Prostate gland (tissue), 2 donors: ENCODE measurements at regions not wholly inside any gene's neighbourhood (a gene's known extent, or its start where the extent isn't known, plus 50 kb on each side); places are given as distances from the start of the nearest gene placed in this dataset.

ENCODE experiments used
- DNase-seq: peaks from one replicate; pipeline ENCODE4 v3.0.0-alpha.2; 2019; ENCODE audit warnings: low spot score
- H3K27ac ChIP-seq, 2 donors: fragments of 200-600 bp; sonication (generic); 2 replicates each; pipeline ENCODE4 v1.5.1; 2017 to 2019
- H3K27me3 ChIP-seq: fragments of 200-600 bp; sonication (generic); replicated peaks from 2 replicates; pipeline ENCODE4 v1.5.1; 2019; ENCODE audit not compliant: insufficient read depth
- H3K36me3 ChIP-seq, 2 donors: fragments of 200-600 bp; sonication (generic); 1 replicate in 1 of 2; 2 replicates in 1 of 2; pipeline versions ENCODE4 v1.5.1 to v1.8.1; 2017 to 2019
- H3K4me1 ChIP-seq: fragments of 200-600 bp; sonication (generic); replicated peaks from 2 replicates; pipeline ENCODE4 v1.5.1; 2019
- H3K4me3 ChIP-seq, 2 donors: fragments of 200-600 bp; sonication (generic); 2 replicates each; pipeline ENCODE4 v1.5.1; 2017 to 2019
- H3K9me3 ChIP-seq: fragments of 200-600 bp; sonication (generic); 2 replicates; pipeline ENCODE4 v1.5.1; 2017
- CTCF ChIP-seq, 4 experiments: fragments of 200-600 bp in 2 of 4; fragments of 450-650 bp in 2 of 4; sonication (generic) in 2 of 4; IDR thresholded peaks; 1 replicate in 3 of 4; 2 replicates in 1 of 4; pipeline ENCODE4 v1.5.1; 2016 to 2019; ENCODE audit warnings: antibody characterized with exemption in 4 of 4, mild to moderate bottlenecking in 2 of 4, moderate library complexity in 2 of 4
- POLR2A ChIP-seq: fragments of 450-650 bp; IDR thresholded peaks from one replicate; pipeline ENCODE4 v1.6.1; 2016; ENCODE audit warnings: antibody characterized with exemption, mild to moderate bottlenecking
- POLR2AphosphoS5 ChIP-seq: sonication (generic); formaldehyde crosslinking; IDR thresholded peaks from one replicate; pipeline ENCODE4 v1.6.1; 2017; ENCODE audit warnings: antibody characterized with exemption
- WGBS: methylation state at CpG from one replicate; pipeline ENCODE4 v1.1.5; 2018; 5-methylcytosine and 5-hydroxymethylcytosine counted together
- intact Hi-C: fragments of 100-400 bp; cut with DNase I; formaldehyde crosslinking; loops from one replicate; pipeline ENCODE4 v1.14.2; 2022

- Histone ChIP-seq H3K27ac (no peak overlapping the region), H3K4me1 (no peaks in the 10 kb centered on the region), H3K9me3 (no peaks in the 10 kb centered on the region), H3K27me3 (no peaks in the 10 kb centered on the region), H3K36me3 (no peaks in the 10 kb centered on the region), H3K4me3 (no peak overlapping the region)
- 94% methylated on average over 2 of the region's 2 CpGs for WGBS
- intact Hi-C loops, result no loop called here
- DNase-seq, result no peak
- TF ChIP-seq POLR2AphosphoS5 (no peak), POLR2A (no peak), CTCF (IDR thresholded peaks at IDR 0.05) (no peak)
Observed at GRCh38 chrX:39805022-39805421, 292.7 kb downstream of the BCOR start.

- TF ChIP-seq CTCF (IDR thresholded peaks at IDR 0.05) (no peak), POLR2A (no peak), POLR2AphosphoS5 (no peak)
- no peak overlapping the region for H3K27ac ChIP-seq
- no peaks in the 10 kb centered on the region for H3K4me1 ChIP-seq
- no peaks in the 10 kb centered on the region for H3K36me3 ChIP-seq
- intact Hi-C loops, result no loop called here
- no peaks in the 10 kb centered on the region for H3K9me3 ChIP-seq
- WGBS, result 97% methylated on average over 4 of the region's 5 CpGs
- H3K27me3 ChIP-seq, result no peaks in the 10 kb centered on the region
- H3K4me3 ChIP-seq, result no peak overlapping the region
- no peak for DNase-seq
Observed at GRCh38 chrX:39805825-39806224, 291.9 kb downstream of the BCOR start.

- Histone ChIP-seq H3K4me3 (no peak overlapping the region), H3K9me3 (no peaks in the 10 kb centered on the region), H3K36me3 (no peaks in the 10 kb centered on the region), H3K27ac (no peak overlapping the region), H3K4me1 (no peaks in the 10 kb centered on the region), H3K27me3 (no peaks in the 10 kb centered on the region)
- TF ChIP-seq POLR2A, result no peak
- no peak for TF ChIP-seq CTCF (IDR thresholded peaks at IDR 0.05)
- no peak for TF ChIP-seq POLR2AphosphoS5
- no peak for DNase-seq
- intact Hi-C loops, result no loop called here
- 22% methylated on average over 5 of the region's 7 CpGs for WGBS
Observed at GRCh38 chrX:39808471-39808917, 289.3 kb downstream of the BCOR start.

- intact Hi-C loops, result no loop called here
- 82% methylated on average over 4 of the region's 4 CpGs for WGBS
- Histone ChIP-seq H3K27ac (no peak overlapping the region), H3K27me3 (no peaks in the 10 kb centered on the region), H3K4me1 (no peaks in the 10 kb centered on the region), H3K36me3 (no peaks in the 10 kb centered on the region), H3K9me3 (no peaks in the 10 kb centered on the region), H3K4me3 (no peak overlapping the region)
- no peak for DNase-seq
- TF ChIP-seq POLR2A, result no peak
- TF ChIP-seq POLR2AphosphoS5, result no peak
- no peak for TF ChIP-seq CTCF (IDR thresholded peaks at IDR 0.05)
Observed at GRCh38 chrX:39809331-39809730, 288.4 kb downstream of the BCOR start.

- intact Hi-C loops, result loop anchor here (10.0 kb wide), 4 partner anchors 56 to 454 kb away; no protein-coding TSS in a partner anchor
- WGBS, result 89% methylated on average over 2 of the region's 2 CpGs
Observed at GRCh38 chrX:39810901-39811300, 286.9 kb downstream of the BCOR start.

More at GRCh38 chrX:39810901-39811300, 286.9 kb downstream of the BCOR start:
- no peaks in the 10 kb centered on the region for H3K4me1 ChIP-seq
- TF ChIP-seq POLR2AphosphoS5, result no peak
- no peak for TF ChIP-seq CTCF (IDR thresholded peaks at IDR 0.05)
- TF ChIP-seq POLR2A, result no peak
- H3K27me3 ChIP-seq, result no peaks in the 10 kb centered on the region
- no peak overlapping the region for H3K27ac ChIP-seq
- H3K9me3 ChIP-seq, result no peaks in the 10 kb centered on the region
- H3K36me3 ChIP-seq, result no peaks in the 10 kb centered on the region
- no peak overlapping the region for H3K4me3 ChIP-seq
- DNase-seq, result no peak
